ENCODE measurements at regions not wholly inside any gene's neighbourhood (a gene's known extent, or its start where the extent isn't known, plus 50 kb on each side); places are given as distances from the start of the nearest gene placed in this dataset.

DNA sequence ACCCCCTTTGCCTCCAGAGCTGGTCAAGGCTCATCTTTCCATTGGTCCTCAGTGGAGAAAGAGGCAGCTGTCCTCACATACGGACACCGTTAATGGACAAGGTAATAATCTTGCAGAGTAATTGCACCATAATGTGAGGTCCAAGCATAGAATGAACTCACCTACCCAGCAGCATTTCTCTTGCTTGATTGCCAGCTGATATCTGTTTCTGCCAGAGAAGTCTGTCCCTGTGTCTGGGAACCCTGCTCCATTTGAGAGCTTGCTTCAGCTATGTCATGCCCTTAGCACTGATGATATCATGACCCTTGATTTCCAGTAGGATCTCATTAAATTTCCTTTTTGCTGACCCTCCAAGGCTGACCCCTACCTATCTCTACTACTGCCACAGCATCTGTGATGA, 154.6 kb downstream of the PIK3R1 start:
- TF ChIP-seq, protein P1, sequence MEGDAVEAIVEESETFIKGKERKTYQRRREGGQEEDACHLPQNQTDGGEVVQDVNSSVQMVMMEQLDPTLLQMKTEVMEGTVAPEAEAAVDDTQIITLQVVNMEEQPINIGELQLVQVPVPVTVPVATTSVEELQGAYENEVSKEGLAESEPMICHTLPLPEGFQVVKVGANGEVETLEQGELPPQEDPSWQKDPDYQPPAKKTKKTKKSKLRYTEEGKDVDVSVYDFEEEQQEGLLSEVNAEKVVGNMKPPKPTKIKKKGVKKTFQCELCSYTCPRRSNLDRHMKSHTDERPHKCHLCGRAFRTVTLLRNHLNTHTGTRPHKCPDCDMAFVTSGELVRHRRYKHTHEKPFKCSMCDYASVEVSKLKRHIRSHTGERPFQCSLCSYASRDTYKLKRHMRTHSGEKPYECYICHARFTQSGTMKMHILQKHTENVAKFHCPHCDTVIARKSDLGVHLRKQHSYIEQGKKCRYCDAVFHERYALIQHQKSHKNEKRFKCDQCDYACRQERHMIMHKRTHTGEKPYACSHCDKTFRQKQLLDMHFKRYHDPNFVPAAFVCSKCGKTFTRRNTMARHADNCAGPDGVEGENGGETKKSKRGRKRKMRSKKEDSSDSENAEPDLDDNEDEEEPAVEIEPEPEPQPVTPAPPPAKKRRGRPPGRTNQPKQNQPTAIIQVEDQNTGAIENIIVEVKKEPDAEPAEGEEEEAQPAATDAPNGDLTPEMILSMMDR (IDR thresholded peaks at IDR 0.05; ENCODE audit: insufficient read depth, low read depth, low read length) = no peak
- no peak for DNase-seq (ENCODE audit: low read depth)
- no peak overlapping the region for H3K4me3 ChIP-seq (ENCODE audit: low read depth, low read length)

DNA sequence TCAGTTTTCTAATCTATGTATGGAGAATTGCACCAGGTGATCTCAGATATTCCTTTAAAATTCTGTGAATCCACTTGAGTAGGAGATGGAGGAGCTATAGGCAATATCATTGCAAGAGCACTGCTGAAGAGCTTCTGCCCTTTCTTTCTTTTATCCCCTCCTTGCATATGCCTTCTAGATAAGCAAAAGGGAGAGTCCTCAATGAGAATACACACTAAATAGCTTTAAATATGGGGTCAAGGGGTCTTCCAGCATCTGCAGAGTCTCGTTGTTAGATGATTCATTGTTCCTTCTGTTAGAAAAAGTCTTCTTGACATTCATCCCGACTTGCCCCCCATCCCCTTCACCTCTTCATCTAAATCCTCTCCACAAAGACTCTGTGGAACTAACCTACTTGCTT, 156.1 kb downstream of the PIK3R1 start:
- TF ChIP-seq, protein P1 (IDR thresholded peaks at IDR 0.05; ENCODE audit: insufficient read depth, low read depth, low read length) = no peak
- no peak for DNase-seq (ENCODE audit: low read depth)
- no peak overlapping the region for H3K4me3 ChIP-seq (ENCODE audit: low read depth, low read length)

DNA sequence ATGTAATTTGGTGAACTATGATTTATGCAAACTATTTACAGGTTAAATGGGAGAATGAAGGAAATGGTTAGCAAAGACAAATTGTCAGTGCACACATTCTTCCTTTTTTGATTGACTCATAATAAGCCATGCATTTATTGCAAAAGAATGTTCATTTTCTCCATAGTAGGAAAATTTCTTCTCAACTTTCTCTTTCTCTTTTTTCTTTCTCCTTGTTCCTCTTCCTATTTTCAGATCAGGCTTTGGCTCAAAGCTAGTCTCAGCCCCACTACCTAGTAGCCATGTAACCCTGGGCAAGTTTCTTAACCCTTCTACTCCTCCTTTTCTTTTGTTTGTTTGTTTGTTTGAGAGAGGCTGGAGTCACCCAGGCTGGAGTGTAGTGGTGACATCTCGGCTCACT, 156.6 kb downstream of the PIK3R1 start:
- TF ChIP-seq, protein P1 (IDR thresholded peaks at IDR 0.05; ENCODE audit: insufficient read depth, low read depth, low read length) = no peak
- no peak for DNase-seq (ENCODE audit: low read depth)
- H3K4me3 ChIP-seq (ENCODE audit: low read depth, low read length) = no peak overlapping the region

DNA sequence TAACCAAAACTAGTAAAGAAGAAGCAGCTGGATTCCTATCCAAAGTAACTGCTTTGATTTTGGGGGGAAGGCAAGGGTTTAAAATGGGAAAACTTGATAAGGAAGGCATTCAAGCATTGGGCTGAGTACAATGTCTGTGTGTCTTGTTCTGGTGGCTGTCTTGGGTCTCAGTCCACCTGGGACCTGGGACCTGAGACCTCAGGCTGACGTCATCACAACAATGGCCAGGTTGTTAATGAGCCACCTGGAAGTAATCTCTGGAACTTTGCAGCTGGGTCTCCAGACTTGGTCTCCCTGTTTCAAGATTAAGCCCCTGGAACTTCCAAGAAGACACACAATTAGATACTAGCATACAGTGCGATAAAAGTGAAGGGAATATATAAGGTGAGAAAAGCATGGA, 157.5 kb downstream of the PIK3R1 start:
- no peak overlapping the region for H3K4me3 ChIP-seq (ENCODE audit: low read depth, low read length)
- TF ChIP-seq, protein P1 (IDR thresholded peaks at IDR 0.05; ENCODE audit: insufficient read depth, low read depth, low read length) = no peak
- no peak for DNase-seq (ENCODE audit: low read depth)

DNA sequence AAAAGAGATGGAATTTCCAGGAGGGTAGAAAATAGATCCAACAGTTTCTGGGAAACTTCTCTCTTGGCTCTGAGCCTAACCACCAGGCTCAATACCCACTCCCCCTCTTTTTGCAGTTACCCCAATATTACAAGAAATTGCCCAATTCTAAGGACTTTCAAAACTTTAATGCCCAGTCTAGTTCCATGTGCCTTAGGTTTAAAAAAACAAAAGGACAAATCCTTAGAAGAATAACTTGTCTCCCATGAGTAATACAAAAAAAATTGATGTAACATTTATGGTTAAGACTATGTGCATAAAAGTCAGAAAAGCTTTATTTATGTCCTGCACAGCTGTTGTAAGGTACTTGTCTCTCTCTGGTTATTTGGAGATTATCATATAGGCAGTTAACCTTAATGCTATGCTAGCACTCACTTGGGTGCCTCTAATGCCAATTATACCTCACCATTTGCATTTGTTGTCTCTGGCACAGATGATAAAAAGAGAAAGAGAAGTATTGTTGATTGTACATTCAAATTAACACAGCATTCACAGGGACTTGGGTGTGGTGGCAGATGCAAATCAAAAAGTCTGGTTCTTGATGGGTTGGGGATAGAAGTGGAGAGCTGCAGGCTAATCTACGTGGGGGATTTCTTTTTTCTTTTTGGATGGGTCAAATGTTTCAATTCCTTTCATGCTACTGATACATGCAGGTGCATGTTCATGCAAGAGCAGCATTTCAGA, 159.4 kb downstream of the PIK3R1 start:
- DNase-seq (ENCODE audit: low read depth) = peak; percentile 42
- TF ChIP-seq, protein P1 (IDR thresholded peaks at IDR 0.05; ENCODE audit: insufficient read depth, low read depth, low read length) = no peak
- H3K4me3 ChIP-seq (ENCODE audit: low read depth, low read length) = no peak overlapping the region

DNA sequence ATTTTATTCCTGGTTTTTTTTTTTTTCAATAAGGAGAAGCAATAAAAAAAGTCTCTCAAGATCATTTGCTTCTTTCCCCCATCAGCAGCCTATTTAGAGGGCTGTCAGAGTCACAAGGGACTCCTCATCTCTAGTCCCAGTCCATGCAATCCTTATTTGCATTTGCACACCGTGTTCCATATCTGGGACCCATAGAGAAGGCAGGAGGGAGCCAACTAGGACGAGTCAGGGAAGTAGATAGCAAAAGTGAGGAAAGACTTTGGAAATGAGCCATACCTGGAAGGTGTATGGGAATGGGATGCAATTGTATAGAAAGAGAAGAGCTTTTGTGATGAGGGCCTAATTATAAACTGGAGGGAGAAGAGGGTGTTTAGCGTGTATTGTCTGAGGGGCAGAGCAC, 160.0 kb downstream of the PIK3R1 start:
- no peak overlapping the region for H3K4me3 ChIP-seq (ENCODE audit: low read depth, low read length)
- no peak for DNase-seq (ENCODE audit: low read depth)
- TF ChIP-seq, protein P1 (IDR thresholded peaks at IDR 0.05; ENCODE audit: insufficient read depth, low read depth, low read length) = no peak

DNA sequence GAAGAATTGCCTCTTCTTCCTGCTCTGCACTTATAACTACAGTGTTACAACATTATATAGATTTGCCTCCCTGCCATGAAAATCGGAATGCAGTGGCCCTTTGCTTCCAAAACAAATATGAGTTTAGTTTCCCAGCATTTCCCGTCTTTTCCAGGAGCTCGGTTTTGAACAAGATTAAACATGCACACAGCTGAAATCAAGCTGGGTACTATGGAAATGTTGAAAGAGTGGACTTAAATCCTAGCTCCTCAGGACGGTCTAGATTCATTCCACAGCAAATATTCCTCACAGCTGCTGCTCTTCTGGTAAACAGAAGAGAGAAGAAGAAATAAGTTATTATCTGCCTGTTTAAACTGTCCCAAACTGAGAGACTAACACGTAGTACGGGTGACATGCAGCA, 161.4 kb downstream of the PIK3R1 start:
- TF ChIP-seq, protein P1 (IDR thresholded peaks at IDR 0.05; ENCODE audit: insufficient read depth, low read depth, low read length) = no peak
- DNase-seq (ENCODE audit: low read depth) = peak; percentile 41
- no peak overlapping the region for H3K4me3 ChIP-seq (ENCODE audit: low read depth, low read length)

Data from fibroblast of villous mesenchyme (primary cell).